ENCODE measurements at regions not wholly inside any gene's neighbourhood (a gene's known extent, or its start where the extent isn't known, plus 50 kb on each side); places are given as distances from the start of the nearest gene placed in this dataset.

GRCh38 chr3:176937541-176937940 is 259.7 kb downstream of the TBL1XR1 start:
- TF ChIP-seq CTCF (conservative IDR thresholded peaks at IDR 0.05; ENCODE audit: low read length), result no peak
- no peak for TF ChIP-seq EZH2phosphoT487 (IDR thresholded peaks at IDR 0.05; ENCODE audit: borderline replicate concordance, low read depth, low read length)
